CD4-positive, alpha-beta T cell (primary cell): ENCODE measurements at regions not wholly inside any gene's neighbourhood (a gene's known extent, or its start where the extent isn't known, plus 50 kb on each side); places are given as distances from the start of the nearest gene placed in this dataset.

Experiments used
- ATAC-seq: fragments of 200-7000 bp; cut with Tn5 transposase; one replicate; pipeline ENCODE4 v1.10.0; 2022; ENCODE audit warnings: mild to moderate bottlenecking; ENCODE audit not compliant: poor library complexity
- CTCF ChIA-PET: fragments of 350-600 bp; sonication (Branson Sonifier 250); formaldehyde crosslinking; loops from one replicate; lab custom pipeline; 2021; ENCODE audit warnings: antibody characterized with exemption, inconsistent platforms; lab: Charles Lee
- POLR2A ChIA-PET: fragments of 350-600 bp; sonication (Branson Sonifier 250); formaldehyde crosslinking; loops from one replicate; lab custom pipeline; 2021; ENCODE audit warnings: antibody characterized with exemption, inconsistent platforms; lab: Charles Lee
- DNase-seq, 14 experiments: peaks; one replicate each; pipeline ENCODE4 v3.0.0-alpha.2; 2013 to 2020; ENCODE audit warnings: mixed read lengths in 2 of 14
- H3K27ac ChIP-seq, 2 donors: one replicate each; pipeline versions ENCODE4 v1.5.1 to v1.7.0; 2013; ENCODE audit warnings: low read length in 2 of 2, low read depth in 1 of 2, mild to moderate bottlenecking in 1 of 2
- H3K27me3 ChIP-seq, 2 experiments: 1 replicate in 1 of 2; 2 replicates in 1 of 2; pipeline versions ENCODE4 v1.6.1 to v1.7.0; 2013; ENCODE audit warnings: low read length in 2 of 2, control low read depth in 1 of 2, mild to moderate bottlenecking in 1 of 2, moderate library complexity in 1 of 2; ENCODE audit not compliant: insufficient read depth in 2 of 2, control insufficient read depth in 1 of 2
- H3K36me3 ChIP-seq: one replicate; pipeline ENCODE4 v1.6.1; 2013; ENCODE audit warnings: low read length, control low read depth; ENCODE audit not compliant: insufficient read depth
- H3K4me1 ChIP-seq: one replicate; pipeline ENCODE4 v1.6.1; 2013; ENCODE audit warnings: low read length, control low read depth; ENCODE audit not compliant: insufficient read depth
- H3K4me3 ChIP-seq: one replicate; pipeline ENCODE4 v1.5.1; 2013; ENCODE audit warnings: mild to moderate bottlenecking, low read length, moderate library complexity
- H3K9me3 ChIP-seq, 2 experiments: 1 replicate in 1 of 2; 2 replicates in 1 of 2; pipeline versions ENCODE4 v1.6.1 to v1.7.0; 2013; ENCODE audit warnings: low read length in 2 of 2, mild to moderate bottlenecking in 2 of 2, control low read depth in 1 of 2, moderate library complexity in 1 of 2; ENCODE audit not compliant: control insufficient read depth in 1 of 2, insufficient read depth in 1 of 2
- H3K27ac Mint-ChIP-seq: one replicate; pipeline ENCODE4 v1.8.0; 2020; ENCODE audit warnings: mixed read lengths
- H3K27me3 Mint-ChIP-seq: one replicate; pipeline ENCODE4 v1.8.0; 2021; ENCODE audit warnings: mixed read lengths
- H3K36me3 Mint-ChIP-seq: one replicate; pipeline ENCODE4 v1.8.0; 2021; ENCODE audit warnings: low read depth, mixed read lengths
- H3K4me1 Mint-ChIP-seq: one replicate; pipeline ENCODE4 v1.8.0; 2021; ENCODE audit warnings: low read depth, mixed read lengths
- H3K4me3 Mint-ChIP-seq: one replicate; pipeline ENCODE4 v1.8.0; 2020; ENCODE audit warnings: mild to moderate bottlenecking, mixed read lengths
- H3K9me3 Mint-ChIP-seq: one replicate; pipeline ENCODE4 v1.8.0; 2020; ENCODE audit warnings: mixed read lengths
- intact Hi-C, 2 experiments: fragments of 100-400 bp; cut with DNase I in 1 of 2; cut with micrococcal nuclease in 1 of 2; formaldehyde crosslinking; loops; one replicate each; pipeline versions ENCODE4 v1.15.1 to v1.9.0; 2023 to 2025; cut with DNase I, micrococcal nuclease
- TF ChIP-seq, protein P1 (sequence below): fragments of 200-600 bp; IDR thresholded peaks from one replicate; pipeline ENCODE4 v1.8.0; 2022; ENCODE audit warnings: antibody characterized with exemption, mild to moderate bottlenecking

GRCh38 chr22:49240016-49240380 is 587.7 kb downstream of the BRD1 start:
- no peak overlapping the region for H3K4me3 ChIP-seq
- peaks cover 0 to 16% of the 10 kb centered on the region in 2 experiments for H3K9me3 ChIP-seq
- intact Hi-C loops = no loop called here
- TF ChIP-seq, protein P1, sequence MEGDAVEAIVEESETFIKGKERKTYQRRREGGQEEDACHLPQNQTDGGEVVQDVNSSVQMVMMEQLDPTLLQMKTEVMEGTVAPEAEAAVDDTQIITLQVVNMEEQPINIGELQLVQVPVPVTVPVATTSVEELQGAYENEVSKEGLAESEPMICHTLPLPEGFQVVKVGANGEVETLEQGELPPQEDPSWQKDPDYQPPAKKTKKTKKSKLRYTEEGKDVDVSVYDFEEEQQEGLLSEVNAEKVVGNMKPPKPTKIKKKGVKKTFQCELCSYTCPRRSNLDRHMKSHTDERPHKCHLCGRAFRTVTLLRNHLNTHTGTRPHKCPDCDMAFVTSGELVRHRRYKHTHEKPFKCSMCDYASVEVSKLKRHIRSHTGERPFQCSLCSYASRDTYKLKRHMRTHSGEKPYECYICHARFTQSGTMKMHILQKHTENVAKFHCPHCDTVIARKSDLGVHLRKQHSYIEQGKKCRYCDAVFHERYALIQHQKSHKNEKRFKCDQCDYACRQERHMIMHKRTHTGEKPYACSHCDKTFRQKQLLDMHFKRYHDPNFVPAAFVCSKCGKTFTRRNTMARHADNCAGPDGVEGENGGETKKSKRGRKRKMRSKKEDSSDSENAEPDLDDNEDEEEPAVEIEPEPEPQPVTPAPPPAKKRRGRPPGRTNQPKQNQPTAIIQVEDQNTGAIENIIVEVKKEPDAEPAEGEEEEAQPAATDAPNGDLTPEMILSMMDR = no peak
- no peak for DNase-seq
- H3K27ac ChIP-seq = no peak overlapping the region
- H3K36me3 Mint-ChIP-seq = no peaks in the 10 kb centered on the region
- peaks cover 0 to 2% of the 10 kb centered on the region in 2 experiments for H3K27me3 ChIP-seq
- no peak for ATAC-seq
- no peaks in the 10 kb centered on the region for H3K4me1 Mint-ChIP-seq
- H3K36me3 ChIP-seq = no peaks in the 10 kb centered on the region
- POLR2A ChIA-PET = no interaction called here
- no peak overlapping the region for H3K27ac Mint-ChIP-seq
- H3K4me3 Mint-ChIP-seq = no peak overlapping the region
- H3K9me3 Mint-ChIP-seq = no peaks in the 10 kb centered on the region
- no peaks in the 10 kb centered on the region for H3K4me1 ChIP-seq
- peaks cover 5% of the 10 kb centered on the region for H3K27me3 Mint-ChIP-seq
- CTCF ChIA-PET = no interaction called here

- POLR2A ChIA-PET = no interaction called here
Measured at GRCh38 chr22:49239264-49240015, 588.2 kb downstream of the BRD1 start.

DNA sequence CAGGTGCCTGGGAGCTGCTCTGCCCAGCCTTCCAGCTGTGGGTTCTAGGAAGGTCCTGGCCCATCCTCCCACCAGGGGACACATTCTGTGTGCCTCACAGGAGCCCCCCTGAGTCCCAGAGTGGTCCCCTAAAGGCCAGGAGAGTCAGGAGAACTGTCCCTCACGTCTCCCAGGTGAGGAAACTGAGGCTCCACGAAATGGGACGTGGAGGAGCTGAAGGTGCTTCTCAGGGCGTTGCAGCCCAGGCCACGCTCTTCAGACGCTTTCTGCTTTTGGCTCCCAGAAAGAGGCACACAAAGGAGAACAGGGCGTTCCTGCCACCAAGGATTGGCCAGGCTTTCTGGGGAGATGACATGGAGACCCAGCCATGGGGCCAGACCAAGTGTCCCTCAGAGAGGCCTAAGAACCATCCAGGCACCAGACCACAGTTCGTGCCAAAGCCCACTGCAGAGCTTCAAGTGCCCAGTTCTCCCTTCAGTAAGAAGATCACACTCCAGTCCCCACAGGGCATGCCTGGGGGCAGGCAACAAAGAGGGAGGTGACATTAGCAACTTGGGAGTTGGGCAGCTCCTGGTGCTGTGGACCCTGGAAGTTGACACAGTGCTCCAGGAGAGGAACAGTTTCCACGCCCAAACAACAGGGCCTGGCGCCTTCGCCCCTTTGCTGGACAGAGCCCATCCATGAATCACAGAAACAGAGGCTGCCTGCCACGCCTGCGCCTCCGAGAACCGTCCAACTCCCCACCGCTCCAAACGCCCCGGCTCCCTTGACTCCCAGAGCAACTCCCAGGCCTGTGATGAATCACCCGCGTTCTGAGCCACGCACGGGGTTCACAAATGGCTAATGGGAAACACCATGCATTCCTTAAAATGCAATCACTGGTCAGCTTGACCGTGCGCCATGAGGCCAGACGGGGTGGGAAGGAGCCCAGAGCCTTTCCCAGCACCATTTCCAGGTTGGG is 589.2 kb downstream of the BRD1 start:
- Mint-ChIP-seq H3K36me3 (no peaks in the 10 kb centered on the region), H3K9me3 (no peaks in the 10 kb centered on the region), H3K27me3 (peaks cover 5% of the 10 kb centered on the region), H3K4me1 (no peaks in the 10 kb centered on the region), H3K4me3 (no peak overlapping the region), H3K27ac (no peak overlapping the region)
- ATAC-seq = no peak
- POLR2A ChIA-PET = no interaction called here
- Histone ChIP-seq H3K36me3 (no peaks in the 10 kb centered on the region), H3K4me3 (no peak overlapping the region), H3K4me1 (no peaks in the 10 kb centered on the region), H3K9me3 (peaks cover 0 to 14% of the 10 kb centered on the region in 2 experiments), H3K27ac (no peak overlapping the region), H3K27me3 (peaks cover 0 to 2% of the 10 kb centered on the region in 2 experiments)
- intact Hi-C loops = no loop called here
- TF ChIP-seq, protein P1 = no peak
- CTCF ChIA-PET = no interaction called here
- DNase-seq = no peak

More at GRCh38 chr22:49239264-49240015, 588.2 kb downstream of the BRD1 start:
- DNase-seq = no peak
- H3K27ac ChIP-seq = no peak overlapping the region
- Mint-ChIP-seq H3K27me3 (peaks cover 5% of the 10 kb centered on the region), H3K27ac (no peak overlapping the region), H3K36me3 (no peaks in the 10 kb centered on the region), H3K9me3 (no peaks in the 10 kb centered on the region), H3K4me3 (no peak overlapping the region), H3K4me1 (no peaks in the 10 kb centered on the region)
- H3K27me3 ChIP-seq = peaks cover 0 to 2% of the 10 kb centered on the region in 2 experiments
- peaks cover 0 to 20% of the 10 kb centered on the region in 2 experiments for H3K9me3 ChIP-seq
- no peak overlapping the region for H3K4me3 ChIP-seq
- no peaks in the 10 kb centered on the region for H3K4me1 ChIP-seq
- TF ChIP-seq, protein P1 = no peak
- CTCF ChIA-PET = no interaction called here
- no peaks in the 10 kb centered on the region for H3K36me3 ChIP-seq
- no peak for ATAC-seq
- intact Hi-C loops = no loop called here
